Naive B cell (primary cell): ENCODE measurements at regions not wholly inside any gene's neighbourhood (a gene's known extent, or its start where the extent isn't known, plus 50 kb on each side); places are given as distances from the start of the nearest gene placed in this dataset.
"Not testable (repeated sequence)": the region's sequence is repeated elsewhere in the genome, so short reads cannot be mapped to it uniquely, and the experiment has no call there.

Experiments used
- ATAC-seq, 2 donors: fragments of 150-1000 bp; cut with Tn5 transposase; 2 replicates each; pipeline ENCODE4 v1.10.0; 2021; ENCODE audit warnings: low read depth in 2 of 2, mild to moderate bottlenecking in 2 of 2, moderate library complexity in 2 of 2
- DNase-seq: peaks from one replicate; pipeline ENCODE4 v3.0.0; 2022
- H3K27ac Mint-ChIP-seq, 6 donors: one replicate each; pipeline ENCODE4 v1.8.0; 2020 to 2022; ENCODE audit warnings: mild to moderate bottlenecking in 6 of 6, mixed read lengths in 6 of 6, moderate library complexity in 5 of 6, inconsistent platforms in 2 of 6
- H3K27me3 Mint-ChIP-seq, 3 donors: one replicate each; pipeline ENCODE4 v1.8.0; 2021 to 2022; ENCODE audit warnings: mixed read lengths in 3 of 3, mild to moderate bottlenecking in 1 of 3
- H3K36me3 Mint-ChIP-seq, 2 donors: one replicate each; pipeline ENCODE4 v1.8.0; 2020 to 2022; ENCODE audit warnings: mixed read lengths in 2 of 2, inconsistent platforms in 1 of 2, mild to moderate bottlenecking in 1 of 2
- H3K4me1 Mint-ChIP-seq, 3 donors: one replicate each; pipeline ENCODE4 v1.8.0; 2020 to 2022; ENCODE audit warnings: mixed read lengths in 3 of 3, inconsistent platforms in 1 of 3, mild to moderate bottlenecking in 1 of 3, moderate library complexity in 1 of 3
- H3K4me3 Mint-ChIP-seq, 8 donors: one replicate each; pipeline ENCODE4 v1.8.0; 2020 to 2022; ENCODE audit warnings: mild to moderate bottlenecking in 8 of 8, mixed read lengths in 8 of 8, moderate library complexity in 8 of 8, inconsistent platforms in 2 of 8
- H3K9me3 Mint-ChIP-seq, 7 donors: one replicate each; pipeline ENCODE4 v1.8.0; 2020 to 2022; ENCODE audit warnings: mixed read lengths in 7 of 7, mild to moderate bottlenecking in 5 of 7, inconsistent platforms in 2 of 7, moderate library complexity in 1 of 7

- Mint-ChIP-seq H3K4me1 (no peaks in the 10 kb centered on the region), H3K27me3 (no peaks in the 10 kb centered on the region), H3K9me3 (peaks cover 0 to 5% (median 0%) of the 10 kb centered on the region in 7 donors), H3K4me3 (no peak overlapping the region), H3K27ac (no peak overlapping the region), H3K36me3 (no peaks in the 10 kb centered on the region)
- ATAC-seq: no peak
- DNase-seq: no peak
These were observed 350.3 kb upstream of the RPS23 start for GRCh38 chr5:82628364-82628910.

- H3K9me3 Mint-ChIP-seq, H3K4me1 Mint-ChIP-seq, H3K27ac Mint-ChIP-seq, H3K27me3 Mint-ChIP-seq, DNase-seq, H3K36me3 Mint-ChIP-seq, ATAC-seq, H3K4me3 Mint-ChIP-seq: not testable (repeated sequence)
These were observed 348.9 kb upstream of the RPS23 start for GRCh38 chr5:82626905-82627591.

- not testable (repeated sequence) for H3K4me1 Mint-ChIP-seq, H3K9me3 Mint-ChIP-seq, H3K27me3 Mint-ChIP-seq, H3K27ac Mint-ChIP-seq, ATAC-seq, H3K4me3 Mint-ChIP-seq, DNase-seq, H3K36me3 Mint-ChIP-seq
These were observed 347.9 kb upstream of the RPS23 start for GRCh38 chr5:82626012-82626411.

- H3K9me3 Mint-ChIP-seq: peaks cover 0 to 9% (median 0%) of the 10 kb centered on the region in 7 donors
- no peaks in the 10 kb centered on the region for H3K4me1 Mint-ChIP-seq
- H3K36me3 Mint-ChIP-seq: no peaks in the 10 kb centered on the region
- no peak overlapping the region for H3K4me3 Mint-ChIP-seq
- no peak for ATAC-seq
- no peak overlapping the region for H3K27ac Mint-ChIP-seq
- H3K27me3 Mint-ChIP-seq: no peaks in the 10 kb centered on the region
- no peak for DNase-seq
These were observed 345.9 kb upstream of the RPS23 start for GRCh38 chr5:82624062-82624461.

GRCh38 chr5:82622711-82623514 is 344.8 kb upstream of the RPS23 start:
- Mint-ChIP-seq H3K27me3 (no peaks in the 10 kb centered on the region), H3K4me3 (no peak overlapping the region), H3K27ac (no peak overlapping the region), H3K36me3 (no peaks in the 10 kb centered on the region), H3K9me3 (peaks cover 0 to 18% (median 4%) of the 10 kb centered on the region in 7 donors), H3K4me1 (no peaks in the 10 kb centered on the region)
- ATAC-seq (no peak), DNase-seq (no peak)

GRCh38 chr5:82622205-82622604 is 344.1 kb upstream of the RPS23 start:
- H3K4me1 Mint-ChIP-seq: no peaks in the 10 kb centered on the region
- H3K27ac Mint-ChIP-seq: no peak overlapping the region
- no peaks in the 10 kb centered on the region for H3K36me3 Mint-ChIP-seq
- DNase-seq (no peak), ATAC-seq (no peak)
- peaks cover 1 to 23% (median 4%) of the 10 kb centered on the region in 7 donors for H3K9me3 Mint-ChIP-seq
- no peaks in the 10 kb centered on the region for H3K27me3 Mint-ChIP-seq
- no peak overlapping the region for H3K4me3 Mint-ChIP-seq

- no peaks in the 10 kb centered on the region for H3K36me3 Mint-ChIP-seq
- H3K4me3 Mint-ChIP-seq: no peak overlapping the region
- ATAC-seq: no peak
- H3K9me3 Mint-ChIP-seq: peaks cover 1 to 23% (median 4%) of the 10 kb centered on the region in 7 donors
- H3K27me3 Mint-ChIP-seq: no peaks in the 10 kb centered on the region
- no peak for DNase-seq
- no peak overlapping the region for H3K27ac Mint-ChIP-seq
- H3K4me1 Mint-ChIP-seq: no peaks in the 10 kb centered on the region
These were observed 342.9 kb upstream of the RPS23 start for GRCh38 chr5:82620957-82621600.

- DNase-seq (no peak), ATAC-seq (no peak)
- Mint-ChIP-seq H3K36me3 (no peaks in the 10 kb centered on the region), H3K4me3 (no peak overlapping the region), H3K9me3 (peaks cover 4 to 32% (median 8%) of the 10 kb centered on the region in 7 donors), H3K4me1 (no peaks in the 10 kb centered on the region), H3K27me3 (no peaks in the 10 kb centered on the region), H3K27ac (no peak overlapping the region)
These were observed 340.9 kb upstream of the RPS23 start for GRCh38 chr5:82619097-82619496.

GRCh38 chr5:82614706-82615105 is 336.6 kb upstream of the RPS23 start:
- no peaks in the 10 kb centered on the region for H3K36me3 Mint-ChIP-seq
- H3K4me1 Mint-ChIP-seq: no peaks in the 10 kb centered on the region
- H3K27ac Mint-ChIP-seq: no peak overlapping the region
- ATAC-seq: no peak
- H3K4me3 Mint-ChIP-seq: no peak overlapping the region
- no peaks in the 10 kb centered on the region for H3K27me3 Mint-ChIP-seq
- no peak for DNase-seq
- peaks cover 4 to 32% (median 8%) of the 10 kb centered on the region in 7 donors for H3K9me3 Mint-ChIP-seq

- Mint-ChIP-seq H3K27ac (no peak overlapping the region), H3K36me3 (no peaks in the 10 kb centered on the region), H3K9me3 (peaks cover 4 to 24% (median 10%) of the 10 kb centered on the region in 7 donors), H3K27me3 (no peaks in the 10 kb centered on the region), H3K4me3 (no peak overlapping the region), H3K4me1 (no peaks in the 10 kb centered on the region)
- ATAC-seq: no peak
- DNase-seq: no peak
These were observed 335.7 kb upstream of the RPS23 start for GRCh38 chr5:82613891-82614290.

GRCh38 chr5:82610686-82611085 is 332.5 kb upstream of the RPS23 start:
- Mint-ChIP-seq H3K4me3 (no peak overlapping the region), H3K27ac (no peak overlapping the region), H3K4me1 (no peaks in the 10 kb centered on the region), H3K36me3 (no peaks in the 10 kb centered on the region), H3K9me3 (peaks cover 3 to 26% (median 22%) of the 10 kb centered on the region in 7 donors), H3K27me3 (no peaks in the 10 kb centered on the region)
- no peak for ATAC-seq
- DNase-seq: no peak

- no peak overlapping the region for H3K4me3 Mint-ChIP-seq
- H3K27me3 Mint-ChIP-seq: no peaks in the 10 kb centered on the region
- H3K27ac Mint-ChIP-seq: no peak overlapping the region
- no peaks in the 10 kb centered on the region for H3K4me1 Mint-ChIP-seq
- H3K9me3 Mint-ChIP-seq: peaks cover 3 to 19% (median 16%) of the 10 kb centered on the region in 7 donors
- DNase-seq (no peak), ATAC-seq (no peak)
- no peaks in the 10 kb centered on the region for H3K36me3 Mint-ChIP-seq
These were observed 327.4 kb upstream of the RPS23 start for GRCh38 chr5:82605441-82605973.
